ENCODE measurements at regions not wholly inside any gene's neighbourhood (a gene's known extent, or its start where the extent isn't known, plus 50 kb on each side); places are given as distances from the start of the nearest gene placed in this dataset.

DNA sequence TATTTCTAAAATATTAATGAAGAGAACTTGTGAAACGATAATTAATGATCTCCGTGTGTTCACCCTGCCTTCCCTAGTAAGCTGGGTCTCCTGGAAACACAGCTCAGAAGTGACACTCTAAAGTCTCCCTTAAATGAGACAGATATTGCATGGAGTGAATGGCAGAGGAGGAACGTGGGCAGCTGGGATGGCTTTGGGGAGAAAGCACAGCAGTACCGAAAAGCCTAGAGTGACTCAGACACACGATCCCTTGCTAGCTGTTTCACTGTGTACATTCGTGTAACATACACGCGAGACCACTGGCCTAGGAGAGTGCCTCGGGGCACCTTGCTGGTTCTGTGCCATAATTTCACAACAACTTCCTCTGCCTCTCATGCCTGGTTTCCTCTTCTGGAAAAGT lies 199.9 kb upstream of the TCERG1L start:
- TF ChIP-seq ZNF121 (CRISPR knock-in tag; IDR thresholded peaks at IDR 0.05) (no peak), POLR2AphosphoS5 (IDR thresholded peaks at IDR 0.05; ENCODE audit: low read depth, low read length) (no peak), ARID2 (CRISPR knock-in tag; IDR thresholded peaks at IDR 0.05; ENCODE audit: borderline replicate concordance) (no peak), TRAFD1 (CRISPR knock-in tag; IDR thresholded peaks at IDR 0.05; ENCODE audit: borderline replicate concordance) (no peak)
- TF ChIP-seq, protein P1, sequence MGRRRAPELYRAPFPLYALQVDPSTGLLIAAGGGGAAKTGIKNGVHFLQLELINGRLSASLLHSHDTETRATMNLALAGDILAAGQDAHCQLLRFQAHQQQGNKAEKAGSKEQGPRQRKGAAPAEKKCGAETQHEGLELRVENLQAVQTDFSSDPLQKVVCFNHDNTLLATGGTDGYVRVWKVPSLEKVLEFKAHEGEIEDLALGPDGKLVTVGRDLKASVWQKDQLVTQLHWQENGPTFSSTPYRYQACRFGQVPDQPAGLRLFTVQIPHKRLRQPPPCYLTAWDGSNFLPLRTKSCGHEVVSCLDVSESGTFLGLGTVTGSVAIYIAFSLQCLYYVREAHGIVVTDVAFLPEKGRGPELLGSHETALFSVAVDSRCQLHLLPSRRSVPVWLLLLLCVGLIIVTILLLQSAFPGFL (CRISPR knock-in tag; IDR thresholded peaks at IDR 0.05): no peak
